WTC11 (cell line): ENCODE measurements at regions not wholly inside any gene's neighbourhood (a gene's known extent, or its start where the extent isn't known, plus 50 kb on each side); places are given as distances from the start of the nearest gene placed in this dataset.

ENCODE experiments used
- ATAC-seq: fragments of 200-7000 bp; cut with Tn5 transposase; 2 replicates; pipeline ENCODE4 v1.10.0; 2021; ENCODE audit warnings: mild to moderate bottlenecking, moderate library complexity
- CTCF ChIA-PET: fragments of 300-600 bp; sonication (Branson Sonifier 250); formaldehyde crosslinking; loops from one replicate; lab custom pipeline; 2021; ENCODE audit warnings: antibody characterized with exemption; lab: Charles Lee
- POLR2A ChIA-PET: fragments of 350-600 bp; sonication (Branson Sonifier 250); formaldehyde crosslinking; loops from one replicate; lab custom pipeline; 2021; ENCODE audit warnings: antibody characterized with exemption; lab: Charles Lee
- DNase-seq: peaks from one replicate; pipeline ENCODE4 v3.0.0; 2021; ENCODE audit warnings: low spot score
- H3K27ac Mint-ChIP-seq: 2 replicates; pipeline ENCODE4 v1.8.0; 2021; ENCODE audit warnings: mixed read lengths
- H3K27me3 Mint-ChIP-seq: 2 replicates; pipeline ENCODE4 v1.8.0; 2021; ENCODE audit warnings: low read depth, mild to moderate bottlenecking, moderate library complexity, mixed read lengths
- H3K36me3 Mint-ChIP-seq: 2 replicates; pipeline ENCODE4 v1.8.0; 2021; ENCODE audit warnings: mixed read lengths
- H3K4me1 Mint-ChIP-seq: 2 replicates; pipeline ENCODE4 v1.8.0; 2022; ENCODE audit warnings: mixed read lengths
- H3K4me3 Mint-ChIP-seq: 2 replicates; pipeline ENCODE4 v1.8.0; 2021; ENCODE audit warnings: mild to moderate bottlenecking, moderate library complexity, mixed read lengths
- H3K9me3 Mint-ChIP-seq: 2 replicates; pipeline ENCODE4 v1.8.0; 2021; ENCODE audit warnings: mixed read lengths
- ATF1 ChIP-seq: sonication (generic); formaldehyde crosslinking; IDR thresholded peaks from 2 replicates; pipeline ENCODE4 v1.8.1; 2023; ENCODE audit warnings: mild to moderate bottlenecking, moderate library complexity, missing genetic modification reagents
- ATF3 ChIP-seq: sonication (generic); formaldehyde crosslinking; conservative IDR thresholded peaks from 2 replicates; pipeline ENCODE4 v1.8.1; 2022; ENCODE audit warnings: mild to moderate bottlenecking, missing genetic modification reagents
- E2F4 ChIP-seq: sonication (generic); formaldehyde crosslinking; IDR thresholded peaks from 2 replicates; pipeline ENCODE4 v1.8.1; 2022; ENCODE audit warnings: low read depth, mild to moderate bottlenecking, moderate library complexity, missing genetic modification reagents, borderline replicate concordance
- HMGA2 ChIP-seq: fragments of 250-450 bp; sonication (Bioruptor Pico); IDR thresholded peaks from 2 replicates; pipeline ENCODE4 v1.4.0; 2021; ENCODE audit warnings: mild to moderate bottlenecking, moderate library complexity
- IRF1 ChIP-seq: sonication (generic); formaldehyde crosslinking; IDR thresholded peaks from 2 replicates; pipeline ENCODE4 v1.8.0; 2023; ENCODE audit warnings: missing genetic modification reagents
- MXD4 ChIP-seq: fragments of 250-450 bp; sonication (Bioruptor Pico); IDR thresholded peaks from 2 replicates; pipeline ENCODE4 v1.8.0; 2021; ENCODE audit warnings: mild to moderate bottlenecking, moderate library complexity, borderline replicate concordance
- MYBL2 ChIP-seq: sonication (generic); formaldehyde crosslinking; IDR thresholded peaks from 2 replicates; pipeline ENCODE4 v1.8.1; 2023; ENCODE audit warnings: mild to moderate bottlenecking, moderate library complexity, missing genetic modification reagents
- TCF7 ChIP-seq: sonication (generic); formaldehyde crosslinking; IDR thresholded peaks from 2 replicates; pipeline ENCODE4 v1.8.0; 2022; ENCODE audit warnings: mild to moderate bottlenecking, low read depth, missing genetic modification reagents, moderate library complexity
- ZNF416 ChIP-seq: fragments of 250-450 bp; sonication (Bioruptor Pico); IDR thresholded peaks from 2 replicates; pipeline ENCODE4 v1.9.0; 2021; ENCODE audit warnings: mild to moderate bottlenecking, inconsistent platforms
- TF ChIP-seq, protein P1 (sequence below): sonication (generic); formaldehyde crosslinking; IDR thresholded peaks from 2 replicates; pipeline ENCODE4 v1.8.1; 2023; ENCODE audit warnings: mild to moderate bottlenecking, missing genetic modification reagents, borderline replicate concordance
- TF ChIP-seq, protein P2 (sequence below): sonication (generic); formaldehyde crosslinking; IDR thresholded peaks from 2 replicates; pipeline ENCODE4 v1.8.0; 2022; ENCODE audit warnings: missing genetic modification reagents

- TF ChIP-seq, protein P1, sequence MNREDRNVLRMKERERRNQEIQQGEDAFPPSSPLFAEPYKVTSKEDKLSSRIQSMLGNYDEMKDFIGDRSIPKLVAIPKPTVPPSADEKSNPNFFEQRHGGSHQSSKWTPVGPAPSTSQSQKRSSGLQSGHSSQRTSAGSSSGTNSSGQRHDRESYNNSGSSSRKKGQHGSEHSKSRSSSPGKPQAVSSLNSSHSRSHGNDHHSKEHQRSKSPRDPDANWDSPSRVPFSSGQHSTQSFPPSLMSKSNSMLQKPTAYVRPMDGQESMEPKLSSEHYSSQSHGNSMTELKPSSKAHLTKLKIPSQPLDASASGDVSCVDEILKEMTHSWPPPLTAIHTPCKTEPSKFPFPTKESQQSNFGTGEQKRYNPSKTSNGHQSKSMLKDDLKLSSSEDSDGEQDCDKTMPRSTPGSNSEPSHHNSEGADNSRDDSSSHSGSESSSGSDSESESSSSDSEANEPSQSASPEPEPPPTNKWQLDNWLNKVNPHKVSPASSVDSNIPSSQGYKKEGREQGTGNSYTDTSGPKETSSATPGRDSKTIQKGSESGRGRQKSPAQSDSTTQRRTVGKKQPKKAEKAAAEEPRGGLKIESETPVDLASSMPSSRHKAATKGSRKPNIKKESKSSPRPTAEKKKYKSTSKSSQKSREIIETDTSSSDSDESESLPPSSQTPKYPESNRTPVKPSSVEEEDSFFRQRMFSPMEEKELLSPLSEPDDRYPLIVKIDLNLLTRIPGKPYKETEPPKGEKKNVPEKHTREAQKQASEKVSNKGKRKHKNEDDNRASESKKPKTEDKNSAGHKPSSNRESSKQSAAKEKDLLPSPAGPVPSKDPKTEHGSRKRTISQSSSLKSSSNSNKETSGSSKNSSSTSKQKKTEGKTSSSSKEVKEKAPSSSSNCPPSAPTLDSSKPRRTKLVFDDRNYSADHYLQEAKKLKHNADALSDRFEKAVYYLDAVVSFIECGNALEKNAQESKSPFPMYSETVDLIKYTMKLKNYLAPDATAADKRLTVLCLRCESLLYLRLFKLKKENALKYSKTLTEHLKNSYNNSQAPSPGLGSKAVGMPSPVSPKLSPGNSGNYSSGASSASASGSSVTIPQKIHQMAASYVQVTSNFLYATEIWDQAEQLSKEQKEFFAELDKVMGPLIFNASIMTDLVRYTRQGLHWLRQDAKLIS (CRISPR knock-in tag): no peak
- TF ChIP-seq TCF7 (CRISPR knock-in tag): no peak
Measured at GRCh38 chr4:166512267-166512666, 639.2 kb downstream of the TLL1 start (continued).

GRCh38 chr4:166518315-166518714, 645.3 kb downstream of the TLL1 start:
- TF ChIP-seq, protein P2, sequence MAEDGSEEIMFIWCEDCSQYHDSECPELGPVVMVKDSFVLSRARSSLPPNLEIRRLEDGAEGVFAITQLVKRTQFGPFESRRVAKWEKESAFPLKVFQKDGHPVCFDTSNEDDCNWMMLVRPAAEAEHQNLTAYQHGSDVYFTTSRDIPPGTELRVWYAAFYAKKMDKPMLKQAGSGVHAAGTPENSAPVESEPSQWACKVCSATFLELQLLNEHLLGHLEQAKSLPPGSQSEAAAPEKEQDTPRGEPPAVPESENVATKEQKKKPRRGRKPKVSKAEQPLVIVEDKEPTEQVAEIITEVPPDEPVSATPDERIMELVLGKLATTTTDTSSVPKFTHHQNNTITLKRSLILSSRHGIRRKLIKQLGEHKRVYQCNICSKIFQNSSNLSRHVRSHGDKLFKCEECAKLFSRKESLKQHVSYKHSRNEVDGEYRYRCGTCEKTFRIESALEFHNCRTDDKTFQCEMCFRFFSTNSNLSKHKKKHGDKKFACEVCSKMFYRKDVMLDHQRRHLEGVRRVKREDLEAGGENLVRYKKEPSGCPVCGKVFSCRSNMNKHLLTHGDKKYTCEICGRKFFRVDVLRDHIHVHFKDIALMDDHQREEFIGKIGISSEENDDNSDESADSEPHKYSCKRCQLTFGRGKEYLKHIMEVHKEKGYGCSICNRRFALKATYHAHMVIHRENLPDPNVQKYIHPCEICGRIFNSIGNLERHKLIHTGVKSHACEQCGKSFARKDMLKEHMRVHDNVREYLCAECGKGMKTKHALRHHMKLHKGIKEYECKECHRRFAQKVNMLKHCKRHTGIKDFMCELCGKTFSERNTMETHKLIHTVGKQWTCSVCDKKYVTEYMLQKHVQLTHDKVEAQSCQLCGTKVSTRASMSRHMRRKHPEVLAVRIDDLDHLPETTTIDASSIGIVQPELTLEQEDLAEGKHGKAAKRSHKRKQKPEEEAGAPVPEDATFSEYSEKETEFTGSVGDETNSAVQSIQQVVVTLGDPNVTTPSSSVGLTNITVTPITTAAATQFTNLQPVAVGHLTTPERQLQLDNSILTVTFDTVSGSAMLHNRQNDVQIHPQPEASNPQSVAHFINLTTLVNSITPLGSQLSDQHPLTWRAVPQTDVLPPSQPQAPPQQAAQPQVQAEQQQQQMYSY (CRISPR knock-in tag): no peak
- TF ChIP-seq MYBL2 (CRISPR knock-in tag): no peak
- no peak for TF ChIP-seq MXD4
- no peak for TF ChIP-seq ATF3 (CRISPR knock-in tag)
- TF ChIP-seq ZNF416 (CRISPR knock-in tag): no peak
- TF ChIP-seq, all 79 proteins: peak for 0
- H3K9me3 Mint-ChIP-seq: peaks cover 37% of the 10 kb centered on the region
- peaks cover 32% of the 10 kb centered on the region for H3K36me3 Mint-ChIP-seq
- H3K4me1 Mint-ChIP-seq: peaks cover 29% of the 10 kb centered on the region
- H3K27ac Mint-ChIP-seq: no peak overlapping the region
- no peak overlapping the region for H3K4me3 Mint-ChIP-seq
- CTCF ChIA-PET: no interaction called here
- no peak for DNase-seq
- POLR2A ChIA-PET: no interaction called here
- peaks cover 10% of the 10 kb centered on the region for H3K27me3 Mint-ChIP-seq
- no peak for ATAC-seq

DNA sequence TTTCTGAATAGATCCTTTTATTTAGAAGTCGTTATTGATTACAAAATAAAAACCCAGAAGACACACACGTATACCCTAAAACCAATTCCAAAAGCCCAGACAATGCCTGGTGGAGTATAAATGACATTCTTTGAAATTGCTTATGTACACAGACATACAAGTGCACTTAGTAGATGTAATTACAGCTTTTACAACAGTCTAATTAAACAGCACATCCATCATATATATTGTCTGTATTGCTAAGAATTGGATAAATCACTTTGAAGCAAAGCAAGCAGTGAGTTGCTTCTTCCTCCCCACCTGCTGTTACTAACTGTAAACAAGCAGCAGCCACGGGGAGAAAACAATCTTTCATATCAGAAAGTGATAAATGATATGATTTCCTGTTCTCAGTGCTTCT, 645.7 kb downstream of the TLL1 start:
- Mint-ChIP-seq H3K36me3 (peaks cover 32% of the 10 kb centered on the region), H3K9me3 (peaks cover 37% of the 10 kb centered on the region), H3K4me1 (peaks cover 29% of the 10 kb centered on the region), H3K4me3 (no peak overlapping the region), H3K27me3 (peaks cover 10% of the 10 kb centered on the region), H3K27ac (no peak overlapping the region)
- DNase-seq (no peak), ATAC-seq (no peak)
- ChIA-PET CTCF (no interaction called here), POLR2A (no interaction called here)
- TF ChIP-seq, protein P2 (CRISPR knock-in tag): no peak
- TF ChIP-seq E2F4 (CRISPR knock-in tag): no peak
- TF ChIP-seq ATF1 (CRISPR knock-in tag): no peak
- TF ChIP-seq MXD4: no peak
- no peak for TF ChIP-seq HMGA2 (CRISPR knock-in tag)
- TF ChIP-seq ZNF416 (CRISPR knock-in tag): no peak
- TF ChIP-seq MYBL2 (CRISPR knock-in tag): no peak
- TF ChIP-seq IRF1 (CRISPR knock-in tag): no peak
